ENCODE measurements at regions not wholly inside any gene's neighbourhood (a gene's known extent, or its start where the extent isn't known, plus 50 kb on each side); places are given as distances from the start of the nearest gene placed in this dataset.

GRCh38 chr12:113766131-113766878 is 199.8 kb downstream of the RBM19 start:
- no peak for DNase-seq (ENCODE audit: low read depth)

DNA sequence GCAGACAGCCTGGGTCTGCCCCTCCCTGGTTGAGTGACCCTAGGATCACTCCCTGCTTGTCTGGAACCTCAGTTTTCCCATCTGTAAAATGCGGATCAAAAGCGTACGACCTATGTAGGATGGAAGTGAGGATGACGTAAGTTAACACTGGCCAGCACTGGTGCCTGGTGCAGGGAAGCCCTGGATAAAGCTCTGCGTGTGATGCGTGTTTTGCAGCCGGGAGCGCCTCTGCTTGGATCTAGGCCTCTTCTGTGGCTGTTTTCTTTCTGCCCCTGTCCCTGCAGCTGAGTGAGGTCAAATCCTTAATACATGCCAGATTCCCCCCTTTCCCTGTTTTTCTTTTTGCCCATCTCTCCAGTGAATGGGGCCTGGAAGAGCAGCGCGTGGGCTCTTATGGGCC is 201.5 kb downstream of the RBM19 start:
- no peak for DNase-seq (ENCODE audit: low read depth)

- no peak for DNase-seq (ENCODE audit: low read depth)
Observed at GRCh38 chr12:113762882-113763816, 203.0 kb downstream of the RBM19 start.

DNA sequence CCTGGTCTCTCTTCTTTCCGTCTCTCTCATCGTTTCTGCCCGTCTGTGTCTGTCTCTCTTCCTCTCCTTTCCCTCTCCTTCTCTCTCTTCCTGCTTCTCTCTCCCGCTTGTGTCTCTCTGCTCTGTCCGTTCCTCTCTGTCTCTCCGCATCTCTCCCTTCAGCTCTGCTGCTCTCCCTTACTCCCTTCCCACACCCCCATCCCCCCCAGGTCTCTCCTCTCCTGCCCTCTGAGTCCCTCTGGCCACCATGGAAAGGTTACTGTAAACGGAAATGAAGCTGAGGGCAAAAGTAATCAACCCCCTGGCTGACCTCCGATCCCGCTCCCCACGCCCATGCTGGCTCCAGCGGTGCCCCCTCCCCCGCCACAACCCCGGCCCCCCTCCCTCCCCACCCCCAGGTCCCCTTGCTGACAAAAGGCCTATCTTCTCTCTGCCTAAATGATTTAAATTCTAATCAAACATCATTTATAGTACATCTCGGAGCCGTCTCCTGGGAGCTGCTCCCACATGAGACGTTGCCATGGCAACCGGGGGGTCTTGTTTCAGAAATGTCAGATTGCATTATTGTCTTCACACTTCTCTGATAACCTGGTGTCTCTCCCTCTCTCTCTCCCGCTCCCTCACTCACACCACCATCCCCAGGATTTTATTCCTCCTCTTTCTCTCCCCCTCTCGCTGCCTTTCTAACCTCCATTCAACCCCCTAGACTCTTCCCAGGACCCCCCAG is 203.8 kb downstream of the RBM19 start:
- DNase-seq (ENCODE audit: low read depth) = no peak

GRCh38 chr12:113759135-113759534 is 207.0 kb downstream of the RBM19 start:
- DNase-seq (ENCODE audit: low read depth) = no peak

DNA sequence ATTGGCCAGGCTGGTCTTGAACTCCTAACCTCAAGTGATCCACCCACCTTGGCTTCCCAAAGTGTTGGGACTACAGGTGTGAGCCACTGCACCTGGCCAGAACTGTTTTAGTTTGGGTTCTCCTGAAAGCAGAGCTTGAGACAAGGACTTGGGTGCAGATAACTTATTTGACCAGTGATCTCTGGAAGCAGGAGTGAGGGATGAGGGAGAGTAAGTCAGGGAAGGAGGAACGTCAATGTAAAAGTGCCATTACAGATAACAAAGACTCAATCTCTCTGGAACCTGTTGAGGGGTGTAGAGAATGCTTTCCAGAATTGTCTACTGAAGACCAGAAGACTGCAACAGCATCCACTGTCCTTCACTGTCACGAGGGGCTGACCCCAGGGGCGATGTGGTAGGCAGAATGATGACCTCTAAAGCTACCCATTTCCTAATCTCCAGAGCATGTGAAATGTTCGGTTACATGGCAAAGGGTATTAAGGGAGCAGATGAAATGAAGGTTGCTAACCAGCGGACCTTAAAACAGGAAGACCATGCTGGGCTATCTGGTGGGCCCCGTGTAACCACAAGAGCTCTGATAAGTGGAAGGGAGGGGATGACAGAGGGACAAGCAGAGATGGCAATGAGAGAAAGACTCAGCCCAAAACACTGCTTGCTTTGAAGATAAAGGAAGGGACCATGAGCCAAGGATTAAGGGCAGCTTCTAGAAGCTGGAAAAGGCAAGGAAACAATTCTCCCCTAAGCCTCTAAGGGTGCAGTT is 207.8 kb downstream of the RBM19 start:
- DNase-seq (ENCODE audit: low read depth) = no peak

- DNase-seq (ENCODE audit: low read depth) = peak; percentile 24
Observed at GRCh38 chr12:113757221-113758002, 208.7 kb downstream of the RBM19 start.

DNA sequence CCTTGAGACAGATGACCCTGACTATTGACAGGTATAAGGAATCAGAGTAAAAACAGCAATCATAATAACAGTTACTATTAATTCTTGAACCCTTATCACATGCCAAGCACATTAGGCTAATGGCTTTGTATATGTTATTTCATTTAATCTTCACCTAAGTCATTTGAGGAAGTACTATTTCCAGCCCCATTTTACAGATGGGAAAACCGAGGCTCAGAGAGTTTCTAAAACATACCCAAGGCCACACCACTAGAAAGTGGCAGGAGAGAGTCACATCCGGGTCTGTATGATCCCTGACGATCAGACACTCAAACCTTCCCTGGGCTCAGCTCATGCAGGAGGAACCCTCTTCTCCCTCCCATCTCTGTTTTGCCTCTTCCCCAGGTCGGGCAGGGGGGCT is 209.5 kb downstream of the RBM19 start:
- DNase-seq (ENCODE audit: low read depth) = no peak

- DNase-seq (ENCODE audit: low read depth) = no peak
Observed at GRCh38 chr12:113755098-113755497, 211.0 kb downstream of the RBM19 start.

DNA sequence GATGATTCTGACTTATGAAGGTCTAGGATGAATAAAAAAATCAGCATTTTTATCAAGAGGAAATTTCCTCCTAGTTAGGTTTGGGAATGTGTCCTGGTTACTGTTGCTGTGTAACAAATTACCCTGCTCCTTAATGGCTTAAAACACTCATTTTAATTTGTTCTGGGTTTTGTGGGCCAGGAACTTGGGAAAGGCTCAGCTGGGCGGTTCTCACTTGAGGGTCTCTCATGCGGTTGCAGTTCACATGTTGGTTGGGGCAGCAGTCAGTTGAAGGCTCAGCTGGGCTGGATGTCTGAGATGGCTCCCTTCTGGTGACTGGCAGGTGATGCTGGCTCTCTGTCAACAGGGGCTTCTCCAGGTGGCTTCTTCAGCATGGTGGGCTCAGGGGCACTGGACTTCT is 214.6 kb downstream of the RBM19 start:
- DNase-seq (ENCODE audit: low read depth) = no peak

DNA sequence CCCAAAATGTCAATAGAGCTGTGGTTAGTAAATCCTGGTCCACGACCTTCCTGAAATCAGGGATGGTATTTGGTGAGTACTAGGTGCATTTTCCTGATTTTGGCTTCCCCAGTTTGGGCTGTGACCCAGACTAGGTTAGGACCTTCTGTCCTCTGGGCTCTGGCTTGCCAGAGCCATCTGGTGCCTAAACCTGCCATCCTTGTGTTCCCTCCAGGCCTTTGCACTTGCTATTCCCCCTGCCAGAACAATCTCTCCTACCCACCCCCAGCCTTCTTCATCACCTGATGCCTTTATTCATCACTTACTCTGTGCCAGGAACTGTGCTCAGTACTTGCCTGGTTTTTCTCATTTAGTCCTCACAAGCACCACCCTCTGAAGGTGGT is 216.7 kb downstream of the RBM19 start:
- DNase-seq (ENCODE audit: low read depth) = no peak

DNA sequence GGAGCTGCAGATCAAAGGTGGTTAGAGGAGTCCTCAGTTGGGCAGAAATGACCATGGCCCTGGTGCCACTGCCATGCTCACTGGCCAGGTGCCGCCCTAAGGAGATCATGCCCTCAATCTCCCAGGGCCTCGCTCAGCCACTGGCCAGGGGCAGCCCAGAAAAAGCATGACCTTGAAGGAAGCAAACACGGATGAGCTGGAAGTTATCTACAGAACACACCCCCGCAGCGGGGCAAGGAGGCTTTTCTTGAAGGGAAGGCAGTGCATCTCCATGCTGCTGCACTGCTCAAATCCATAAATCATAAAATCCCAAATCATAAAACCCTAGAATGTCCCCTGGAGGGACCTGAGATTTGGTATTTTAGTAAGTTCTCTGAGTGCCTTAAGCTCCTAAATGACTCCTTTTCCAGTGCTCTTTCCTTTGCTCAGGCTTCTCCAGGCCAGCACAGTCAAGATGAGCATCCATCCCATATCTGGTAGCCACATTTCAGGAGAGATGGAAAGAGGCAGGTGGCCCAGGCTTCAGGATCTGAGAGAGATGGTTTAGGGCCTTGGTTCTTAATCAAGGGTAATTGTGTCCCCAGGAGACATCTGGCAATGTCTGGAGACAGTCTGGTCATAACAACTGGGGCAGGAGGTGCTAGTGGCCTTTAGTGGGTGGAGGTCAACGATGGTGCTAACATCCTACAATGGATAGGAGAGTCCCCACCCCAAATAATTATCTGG is 217.3 kb downstream of the RBM19 start:
- DNase-seq (ENCODE audit: low read depth) = no peak

- no peak for DNase-seq (ENCODE audit: low read depth)
Observed at GRCh38 chr12:113747017-113747416, 219.1 kb downstream of the RBM19 start.

DNA sequence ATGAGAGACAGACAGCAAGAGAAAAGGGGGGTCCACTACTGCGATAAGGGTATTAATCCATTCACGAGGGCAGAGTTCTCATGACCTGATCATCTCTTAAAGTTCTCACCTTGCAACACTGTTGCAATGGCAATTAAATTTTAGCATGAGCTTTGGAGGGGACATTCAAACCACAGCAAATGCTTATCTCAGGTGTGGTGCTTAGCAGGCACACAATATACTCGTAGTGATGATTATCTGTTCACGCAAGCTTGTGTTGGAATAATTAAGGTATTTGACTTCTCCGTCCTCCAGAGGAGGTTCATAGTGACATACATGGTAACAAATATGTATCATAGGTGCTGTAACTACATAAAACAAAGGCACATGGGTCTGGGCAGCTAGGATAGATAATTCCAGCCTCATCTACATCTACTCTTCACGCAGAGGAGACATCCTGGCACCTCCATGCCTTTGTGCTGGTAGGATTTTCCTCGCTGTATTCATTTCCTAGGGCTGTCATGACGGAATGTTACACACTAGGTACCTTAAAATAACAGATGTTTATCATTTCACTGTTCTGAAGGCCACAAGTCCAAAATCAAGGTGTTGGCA is 221.2 kb downstream of the RBM19 start:
- no peak for DNase-seq (ENCODE audit: low read depth)

- DNase-seq (ENCODE audit: low read depth) = no peak
Observed at GRCh38 chr12:113742801-113743200, 223.3 kb downstream of the RBM19 start.

- DNase-seq (ENCODE audit: low read depth) = no peak
Observed at GRCh38 chr12:113740699-113741098, 225.4 kb downstream of the RBM19 start.

DNA sequence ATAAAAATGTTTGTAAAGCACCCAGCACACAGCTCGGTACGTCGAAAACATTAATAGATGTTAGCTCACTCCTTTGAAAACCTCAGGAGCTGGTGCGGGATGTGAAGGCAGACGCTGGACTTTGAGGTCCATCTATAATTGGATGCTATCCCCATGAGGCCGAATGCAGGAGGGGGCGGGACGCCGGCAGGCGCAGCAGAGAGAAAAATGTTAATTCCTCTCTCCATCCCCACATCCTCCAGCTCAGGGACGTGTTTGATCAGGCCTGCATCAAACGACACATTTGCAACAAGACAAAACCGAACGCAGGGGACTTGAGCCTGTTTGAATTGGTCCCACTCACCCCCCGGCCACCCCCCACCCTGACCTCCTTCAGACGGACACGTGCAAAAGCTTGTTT is 231.0 kb downstream of the RBM19 start:
- DNase-seq (ENCODE audit: low read depth) = no peak

DNA sequence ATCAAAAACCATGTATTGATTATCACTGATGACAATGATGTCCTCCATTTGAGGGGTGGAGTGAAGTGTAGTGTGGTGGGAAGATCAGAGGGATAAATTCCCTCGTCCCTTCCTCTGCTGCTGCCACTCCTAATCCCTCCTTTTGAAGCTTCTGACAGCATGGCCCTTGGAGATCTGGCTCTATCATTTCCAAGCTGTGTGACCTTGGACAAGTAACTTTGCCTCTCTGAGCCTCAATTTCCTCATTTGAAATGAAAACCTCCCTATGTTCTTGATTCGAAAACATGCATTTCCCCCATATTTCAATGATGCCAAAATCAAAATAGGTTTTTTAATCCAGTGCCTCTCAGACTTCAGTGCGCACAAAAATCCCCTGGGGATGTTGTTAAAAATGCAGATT is 231.6 kb downstream of the RBM19 start:
- DNase-seq (ENCODE audit: low read depth) = no peak

- no peak for DNase-seq (ENCODE audit: low read depth)
Observed at GRCh38 chr12:113732916-113733315, 233.2 kb downstream of the RBM19 start.

Measured in HT1080 (cell line).